NAMALWA (cell line): ENCODE measurements at regions not wholly inside any gene's neighbourhood (a gene's known extent, or its start where the extent isn't known, plus 50 kb on each side); places are given as distances from the start of the nearest gene placed in this dataset.
"Not testable (repeated sequence)": the region's sequence is repeated elsewhere in the genome, so short reads cannot be mapped to it uniquely, and the experiment has no call there.

Experiments used
- DNase-seq: peaks from one replicate; pipeline ENCODE4 v3.0.0-alpha.2; 2015; ENCODE audit warnings: low spot score

- no peak for DNase-seq
These were observed 623.8 kb upstream of the LCORL start for GRCh38 chr4:18645351-18645750.

DNA sequence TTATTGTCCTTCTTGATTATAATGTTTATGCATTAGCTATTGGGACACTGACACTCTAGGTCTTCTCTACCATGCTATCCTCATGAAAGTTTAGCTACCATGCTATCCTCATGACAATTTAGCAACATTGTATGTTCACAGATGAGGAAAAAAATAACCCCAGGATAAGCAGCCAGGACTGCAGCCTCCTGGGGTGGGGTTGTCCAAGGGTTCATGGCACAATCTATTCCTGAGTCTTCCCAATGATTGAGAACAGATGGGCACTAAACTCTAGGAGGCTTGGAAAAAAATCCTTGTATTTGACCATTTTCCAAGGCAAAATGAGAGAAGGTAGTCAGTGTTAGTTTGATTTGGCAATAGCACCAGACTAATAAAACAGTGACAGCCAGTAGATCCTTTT is 619.8 kb upstream of the LCORL start:
- no peak for DNase-seq

DNA sequence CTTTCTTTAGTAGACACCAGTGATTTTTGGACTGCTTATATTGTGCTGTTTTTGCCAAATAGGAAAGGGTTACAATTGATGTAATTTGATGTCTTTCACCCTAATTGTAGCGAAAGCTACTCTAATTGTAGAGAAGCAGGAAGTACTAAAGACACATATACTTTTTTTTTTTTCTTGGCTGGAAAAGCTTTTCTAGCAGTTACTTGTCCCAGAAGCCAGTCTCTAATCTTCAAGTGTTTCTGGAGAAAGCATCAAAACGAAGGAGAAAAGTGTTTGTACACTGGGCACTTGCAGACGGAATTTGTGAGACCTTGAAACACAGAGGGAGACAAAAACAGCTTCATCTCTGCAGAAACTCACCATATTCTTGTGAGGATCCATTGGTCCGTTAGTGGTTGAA is 616.5 kb upstream of the LCORL start:
- DNase-seq = no peak

- DNase-seq = no peak
These were observed 614.5 kb upstream of the LCORL start for GRCh38 chr4:18636001-18636585.

DNA sequence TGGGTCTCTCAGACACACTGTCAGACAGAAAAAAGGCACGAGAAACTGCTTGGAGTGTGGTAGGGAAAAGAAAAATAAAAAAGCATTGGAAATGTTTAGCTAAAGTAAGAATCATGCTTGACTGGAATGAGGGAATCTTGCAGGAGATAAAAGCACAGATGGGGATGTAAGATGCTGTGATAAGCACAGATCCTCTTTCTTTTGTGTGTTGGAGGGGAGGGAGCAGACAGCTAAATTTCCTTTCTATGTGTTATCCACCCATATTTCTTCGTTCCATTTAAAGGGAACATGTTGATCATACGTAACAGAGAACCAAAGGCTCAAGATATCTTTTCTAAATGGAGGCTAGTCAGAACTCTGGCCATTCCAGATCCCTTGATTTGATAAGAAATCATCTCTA is 614.0 kb upstream of the LCORL start:
- DNase-seq = no peak

- no peak for DNase-seq
These were observed 610.0 kb upstream of the LCORL start for GRCh38 chr4:18631586-18631985.

- no peak for DNase-seq
These were observed 608.9 kb upstream of the LCORL start for GRCh38 chr4:18630218-18631110.

- DNase-seq = no peak
These were observed 606.0 kb upstream of the LCORL start for GRCh38 chr4:18627447-18628005.

DNA sequence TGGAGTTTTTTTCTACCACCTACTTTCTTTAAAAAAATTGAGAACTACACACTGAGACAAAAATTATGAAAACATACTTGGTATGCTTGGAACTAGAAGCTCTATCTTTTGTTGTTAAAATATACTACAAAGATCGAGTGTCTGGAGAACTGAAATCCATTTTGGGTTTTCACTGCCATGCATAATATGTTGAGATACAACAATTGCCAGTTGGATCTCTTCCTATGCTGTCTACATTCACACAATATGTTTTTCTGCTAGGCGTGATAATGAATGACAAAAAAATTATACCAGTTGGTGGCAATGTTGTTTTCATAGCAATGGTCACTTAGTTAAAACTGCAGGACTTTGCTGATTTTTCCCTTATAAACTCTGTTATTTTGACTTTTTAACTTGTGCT is 605.4 kb upstream of the LCORL start:
- no peak for DNase-seq

DNA sequence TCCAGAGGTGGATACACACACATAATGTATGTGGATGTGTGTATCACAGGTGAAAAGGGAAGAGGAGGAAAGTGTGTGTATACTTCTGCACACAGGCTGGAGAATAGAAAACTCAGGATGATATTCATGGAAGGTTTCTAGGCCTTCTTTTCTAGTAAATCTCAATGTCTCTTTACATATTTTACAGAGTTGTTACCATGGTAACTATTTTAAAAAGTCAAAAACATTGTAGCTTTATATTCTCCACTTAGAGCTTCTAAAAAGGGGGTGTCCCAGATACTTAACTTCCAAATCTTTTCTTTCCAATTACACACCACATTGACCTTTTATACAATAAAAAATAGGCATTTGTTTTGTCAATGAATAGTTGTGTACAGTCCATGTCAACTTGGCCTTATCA is 604.8 kb upstream of the LCORL start:
- no peak for DNase-seq

DNA sequence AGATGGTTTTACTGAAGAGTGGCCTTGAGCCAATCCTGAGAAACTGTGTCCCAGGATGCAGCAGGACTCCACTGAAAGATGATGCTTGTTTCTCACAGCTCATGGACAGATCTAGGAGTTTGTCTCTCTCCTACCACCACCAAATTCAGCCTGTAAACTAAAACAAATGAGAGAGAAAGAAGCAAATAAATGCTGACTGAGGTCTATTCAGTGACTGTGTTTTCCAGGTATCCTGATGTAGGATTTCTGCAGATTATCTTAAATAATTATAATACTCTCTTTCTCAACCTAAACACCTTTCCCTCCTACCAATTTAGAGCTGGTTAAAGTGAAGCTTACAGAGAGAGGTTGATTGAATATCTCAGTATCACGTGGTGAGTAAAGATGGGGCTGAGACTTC is 599.6 kb upstream of the LCORL start:
- no peak for DNase-seq

- no peak for DNase-seq
These were observed 595.2 kb upstream of the LCORL start for GRCh38 chr4:18616720-18617119.

GRCh38 chr4:18611026-18611425 is 589.5 kb upstream of the LCORL start:
- no peak for DNase-seq

- DNase-seq = no peak
These were observed 587.5 kb upstream of the LCORL start for GRCh38 chr4:18608908-18609533.

- DNase-seq = not testable (repeated sequence)
These were observed 581.1 kb upstream of the LCORL start for GRCh38 chr4:18602610-18603009.

GRCh38 chr4:18593297-18594002 is 571.9 kb upstream of the LCORL start:
- DNase-seq = peak; percentile 75

DNA sequence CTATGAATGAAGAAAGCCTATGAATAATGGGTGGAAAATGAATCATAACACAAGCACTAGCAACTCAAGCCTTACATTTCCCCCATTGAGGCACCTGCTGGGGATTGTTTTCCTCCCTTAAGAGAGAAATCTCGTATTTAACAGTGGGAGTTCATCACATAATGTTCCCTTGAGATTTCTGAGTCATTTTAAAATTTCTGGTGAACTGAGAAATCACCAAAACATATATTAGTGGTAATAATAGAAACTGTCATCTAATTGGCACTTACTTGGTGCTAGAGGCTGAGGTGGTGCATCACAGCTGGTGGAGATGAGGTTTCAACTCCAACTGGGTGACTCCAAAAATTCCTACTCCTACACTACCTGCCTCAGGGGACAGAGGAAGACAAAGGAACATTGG is 561.3 kb upstream of the LCORL start:
- DNase-seq = no peak

GRCh38 chr4:18578307-18578706 is 556.8 kb upstream of the LCORL start:
- DNase-seq = no peak

- no peak for DNase-seq
These were observed 550.9 kb upstream of the LCORL start for GRCh38 chr4:18572481-18572880.

DNA sequence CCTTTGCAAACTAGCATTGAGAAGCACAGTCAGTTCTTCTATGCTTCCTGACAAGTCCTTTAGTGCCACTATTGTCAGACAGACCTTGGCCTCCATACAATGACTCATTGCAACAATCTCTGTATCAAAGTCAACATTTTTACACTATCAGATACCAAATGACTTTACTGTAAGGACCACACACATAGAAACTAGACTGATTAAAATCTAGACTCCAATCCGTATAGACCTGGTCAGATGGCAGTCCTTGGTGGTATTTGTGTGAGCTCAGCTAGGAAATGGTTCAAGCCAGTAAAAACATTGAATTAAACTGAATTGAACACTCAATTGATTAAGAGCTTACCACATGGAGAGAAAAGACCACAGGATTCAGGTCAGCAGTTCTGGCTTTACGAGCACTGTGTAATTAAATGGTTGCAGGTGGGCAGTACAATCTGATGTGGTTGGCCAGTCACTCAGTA is 549.8 kb upstream of the LCORL start:
- DNase-seq = no peak

GRCh38 chr4:18570370-18570769 is 548.8 kb upstream of the LCORL start:
- DNase-seq = no peak

GRCh38 chr4:18568600-18568999 is 547.0 kb upstream of the LCORL start:
- DNase-seq = no peak
